ENCODE measurements at regions not wholly inside any gene's neighbourhood (a gene's known extent, or its start where the extent isn't known, plus 50 kb on each side); places are given as distances from the start of the nearest gene placed in this dataset.

DNA sequence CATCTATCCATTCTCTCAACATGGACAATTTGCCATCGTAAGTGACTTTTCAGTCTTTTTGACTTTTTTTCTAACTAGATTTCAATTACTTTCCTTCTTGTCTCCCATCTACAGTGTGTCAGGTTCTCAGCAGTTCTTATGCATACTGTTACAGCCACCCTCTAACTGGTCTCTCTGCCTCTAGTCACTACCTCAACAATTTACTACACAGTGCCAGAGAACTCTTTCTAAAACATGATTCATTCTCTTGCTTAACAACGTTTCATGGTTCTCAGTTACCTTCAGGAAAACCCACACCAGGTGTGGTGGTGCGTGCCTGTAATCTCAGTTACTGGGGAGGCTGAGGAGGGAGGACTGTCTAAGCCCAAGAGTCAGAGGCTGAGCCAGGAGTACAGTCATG lies 95.4 kb downstream of the DIPK2A start:
- DNase-seq: no peak
- Mint-ChIP-seq H3K27me3 (ENCODE audit: insufficient read depth) (0 out of 2 replicates have a peak, but pooled peaks cover 2% of the 10 kb centered on the region), H3K4me1 (ENCODE audit: low read depth) (no peaks in the 10 kb centered on the region)

GRCh38 chr3:144073698-144074097 lies 102.1 kb downstream of the DIPK2A start:
- no peak for DNase-seq
- H3K9me3 Mint-ChIP-seq: peaks cover 43% of the 10 kb centered on the region
- H3K27me3 Mint-ChIP-seq (ENCODE audit: insufficient read depth): 0 out of 2 replicates have a peak, but pooled peaks cover 2% of the 10 kb centered on the region
- no peak overlapping the region for H3K27ac Mint-ChIP-seq
- no peak overlapping the region for H3K4me3 Mint-ChIP-seq
- no peak for TF ChIP-seq CTCF (IDR thresholded peaks at IDR 0.05)
- no peaks in the 10 kb centered on the region; the same call in 1 of the 2 replicates for H3K36me3 Mint-ChIP-seq (ENCODE audit: low read depth)
- no peaks in the 10 kb centered on the region for H3K4me1 Mint-ChIP-seq (ENCODE audit: low read depth)

More for the DNA sequence above, 95.4 kb downstream of the DIPK2A start:
- Mint-ChIP-seq H3K9me3 (peaks cover 28% of the 10 kb centered on the region), H3K36me3 (ENCODE audit: low read depth) (no peaks in the 10 kb centered on the region; the same call in 1 of the 2 replicates), H3K4me3 (no peak overlapping the region), H3K27ac (no peak overlapping the region)
- no peak for TF ChIP-seq CTCF (IDR thresholded peaks at IDR 0.05)

DNA sequence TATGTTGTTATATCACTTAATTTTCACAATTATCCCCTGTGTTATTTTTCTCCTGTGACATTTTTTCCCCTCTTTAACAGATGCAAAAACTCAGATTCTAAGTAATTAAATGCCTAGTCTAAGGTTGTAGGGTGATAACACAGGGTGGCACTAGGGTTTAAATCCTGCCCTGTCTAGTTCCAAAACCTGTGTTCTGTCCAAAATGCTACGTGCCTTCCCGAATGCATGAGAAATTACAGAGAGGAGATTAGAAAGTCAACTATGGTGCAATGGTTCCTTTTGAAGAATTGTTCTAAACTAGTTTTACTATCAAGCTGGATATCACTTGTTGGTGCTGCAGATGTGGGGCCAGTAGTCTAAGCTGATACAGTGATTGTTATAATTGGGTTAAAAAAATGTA lies 108.0 kb downstream of the DIPK2A start:
- Mint-ChIP-seq H3K9me3 (peaks cover 7% of the 10 kb centered on the region; the same call in 1 of the 2 replicates), H3K36me3 (ENCODE audit: low read depth) (no peaks in the 10 kb centered on the region), H3K4me1 (ENCODE audit: low read depth) (no peaks in the 10 kb centered on the region), H3K27me3 (ENCODE audit: insufficient read depth) (no peaks in the 10 kb centered on the region), H3K4me3 (no peak overlapping the region), H3K27ac (no peak overlapping the region)
- no peak for DNase-seq
- no peak for TF ChIP-seq CTCF (IDR thresholded peaks at IDR 0.05)

DNA sequence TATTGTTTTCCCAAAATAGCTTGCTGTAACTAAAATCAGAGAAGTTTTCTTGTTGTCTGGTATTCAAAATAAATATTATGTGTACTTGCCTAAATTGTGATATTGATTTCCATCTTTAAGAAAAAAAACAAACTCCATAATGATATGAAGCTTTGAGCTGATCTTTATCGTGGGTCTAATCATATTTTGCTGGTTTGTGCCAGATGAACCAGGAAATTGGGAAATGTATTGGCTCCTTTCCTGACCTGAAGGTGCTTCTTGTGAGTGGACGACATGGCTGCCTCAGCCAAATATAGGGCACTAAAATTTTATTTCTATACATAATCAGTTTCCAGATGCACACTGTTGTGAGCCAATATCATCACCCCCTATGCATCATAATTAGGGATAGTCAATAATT lies 113.3 kb downstream of the DIPK2A start:
- no peak overlapping the region for H3K27ac Mint-ChIP-seq
- H3K36me3 Mint-ChIP-seq (ENCODE audit: low read depth): no peaks in the 10 kb centered on the region
- no peak for TF ChIP-seq CTCF (IDR thresholded peaks at IDR 0.05)
- no peak overlapping the region for H3K4me3 Mint-ChIP-seq
- H3K4me1 Mint-ChIP-seq (ENCODE audit: low read depth): no peaks in the 10 kb centered on the region
- no peak for DNase-seq
- no peaks in the 10 kb centered on the region for H3K27me3 Mint-ChIP-seq (ENCODE audit: insufficient read depth)
- H3K9me3 Mint-ChIP-seq: peaks cover 13% of the 10 kb centered on the region

DNA sequence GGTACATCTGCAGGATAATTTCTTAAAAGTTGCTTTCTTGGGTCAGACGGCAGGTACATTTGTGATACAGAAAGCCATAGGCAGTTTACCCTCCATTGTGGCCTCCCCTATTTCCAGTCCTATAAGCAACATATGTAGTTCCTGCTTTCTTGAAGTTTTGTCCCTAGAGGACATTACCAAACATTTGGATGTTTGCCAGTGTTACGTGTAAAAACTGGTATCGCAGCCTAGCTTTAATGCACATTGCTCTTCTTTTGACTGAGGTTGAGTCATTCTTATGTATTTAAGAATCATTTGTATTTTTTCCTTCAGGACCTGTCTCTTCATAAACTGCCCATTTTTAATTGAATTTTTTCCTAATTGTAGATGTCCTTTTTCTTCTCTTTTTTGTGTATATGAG lies 114.3 kb downstream of the DIPK2A start:
- Mint-ChIP-seq H3K27me3 (ENCODE audit: insufficient read depth) (no peaks in the 10 kb centered on the region), H3K4me1 (ENCODE audit: low read depth) (no peaks in the 10 kb centered on the region)

More for the DNA sequence above, 114.3 kb downstream of the DIPK2A start:
- Mint-ChIP-seq H3K36me3 (ENCODE audit: low read depth) (no peaks in the 10 kb centered on the region), H3K9me3 (peaks cover 13% of the 10 kb centered on the region), H3K27ac (no peak overlapping the region), H3K4me3 (no peak overlapping the region)
- no peak for TF ChIP-seq CTCF (IDR thresholded peaks at IDR 0.05)
- DNase-seq: no peak
